Fibroblast of lung (primary cell): ENCODE measurements at regions not wholly inside any gene's neighbourhood (a gene's known extent, or its start where the extent isn't known, plus 50 kb on each side); places are given as distances from the start of the nearest gene placed in this dataset.

ENCODE experiments used
- EZH2 ChIP-seq: IDR thresholded peaks from 2 replicates; pipeline ENCODE4 v1.5.1; 2012; ENCODE audit warnings: low read length, control low read depth, mild to moderate bottlenecking; ENCODE audit errors: missing control alignments
- TF ChIP-seq, protein P1 (sequence below), 2 donors: IDR thresholded peaks in 1 of 2; conservative IDR thresholded peaks in 1 of 2; 1 replicate in 1 of 2; 2 replicates in 1 of 2; pipeline ENCODE4 v1.5.1; 2011 to 2012; ENCODE audit warnings: low read length in 2 of 2, control low read depth in 1 of 2, inconsistent platforms in 1 of 2, low read depth in 1 of 2, mild to moderate bottlenecking in 1 of 2

GRCh38 chr15:38944536-38944935, 379.9 kb upstream of the RASGRP1 start:
- TF ChIP-seq, protein P1, sequence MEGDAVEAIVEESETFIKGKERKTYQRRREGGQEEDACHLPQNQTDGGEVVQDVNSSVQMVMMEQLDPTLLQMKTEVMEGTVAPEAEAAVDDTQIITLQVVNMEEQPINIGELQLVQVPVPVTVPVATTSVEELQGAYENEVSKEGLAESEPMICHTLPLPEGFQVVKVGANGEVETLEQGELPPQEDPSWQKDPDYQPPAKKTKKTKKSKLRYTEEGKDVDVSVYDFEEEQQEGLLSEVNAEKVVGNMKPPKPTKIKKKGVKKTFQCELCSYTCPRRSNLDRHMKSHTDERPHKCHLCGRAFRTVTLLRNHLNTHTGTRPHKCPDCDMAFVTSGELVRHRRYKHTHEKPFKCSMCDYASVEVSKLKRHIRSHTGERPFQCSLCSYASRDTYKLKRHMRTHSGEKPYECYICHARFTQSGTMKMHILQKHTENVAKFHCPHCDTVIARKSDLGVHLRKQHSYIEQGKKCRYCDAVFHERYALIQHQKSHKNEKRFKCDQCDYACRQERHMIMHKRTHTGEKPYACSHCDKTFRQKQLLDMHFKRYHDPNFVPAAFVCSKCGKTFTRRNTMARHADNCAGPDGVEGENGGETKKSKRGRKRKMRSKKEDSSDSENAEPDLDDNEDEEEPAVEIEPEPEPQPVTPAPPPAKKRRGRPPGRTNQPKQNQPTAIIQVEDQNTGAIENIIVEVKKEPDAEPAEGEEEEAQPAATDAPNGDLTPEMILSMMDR (conservative IDR thresholded peaks at IDR 0.05 in 1 of 2, IDR thresholded peaks at IDR 0.05 in 1 of 2; ENCODE audit: low read depth in 1 of 2, low read length in 2 of 2) = no peak
- TF ChIP-seq EZH2 = no peak
